Breast epithelium (tissue), 4 donors: ENCODE measurements at regions not wholly inside any gene's neighbourhood (a gene's known extent, or its start where the extent isn't known, plus 50 kb on each side); places are given as distances from the start of the nearest gene placed in this dataset.

Experiments
- DNase-seq, 2 donors: peaks; one replicate each; pipeline ENCODE4 v3.0.0-alpha.2; 2019; ENCODE audit warnings: low spot score in 2 of 2
- H3K27ac ChIP-seq, 2 donors: fragments of 200-600 bp; sonication (generic) in 1 of 2; one replicate each; pipeline ENCODE4 v1.5.1; 2016 to 2019; ENCODE audit warnings: mild to moderate bottlenecking in 1 of 2
- H3K27me3 ChIP-seq, 2 donors: fragments of 200-600 bp; sonication (generic) in 1 of 2; one replicate each; pipeline versions ENCODE4 v1.5.1 to v1.6.0; 2017 to 2019; ENCODE audit warnings: control low read depth in 1 of 2, mild to moderate bottlenecking in 1 of 2
- H3K36me3 ChIP-seq: fragments of 200-600 bp; one replicate; pipeline ENCODE4 v1.5.1; 2019
- H3K4me1 ChIP-seq, 2 donors: fragments of 200-600 bp; sonication (generic); one replicate each; pipeline ENCODE4 v1.5.1; 2016 to 2019; ENCODE audit warnings: control low read depth in 1 of 2
- H3K4me3 ChIP-seq, 3 donors: fragments of 200-600 bp; sonication (generic); 1 replicate in 2 of 3; 2 replicates in 1 of 3; pipeline ENCODE4 v1.5.1; 2016 to 2019; ENCODE audit warnings: mild to moderate bottlenecking in 3 of 3, moderate library complexity in 2 of 3
- H3K9me3 ChIP-seq, 2 donors: fragments of 200-600 bp; sonication (generic) in 1 of 2; one replicate each; pipeline ENCODE4 v1.5.1; 2016 to 2019; ENCODE audit warnings: control low read depth in 1 of 2
- POLR2A ChIP-seq: fragments of 450-650 bp; IDR thresholded peaks from one replicate; pipeline ENCODE4 v1.6.1; 2016; ENCODE audit warnings: antibody characterized with exemption, mild to moderate bottlenecking, moderate library complexity
- POLR2AphosphoS5 ChIP-seq, 3 donors: sonication (generic); formaldehyde crosslinking; IDR thresholded peaks; one replicate each; pipeline ENCODE4 v1.6.1; 2017; ENCODE audit warnings: antibody characterized with exemption in 3 of 3
- intact Hi-C: fragments of 100-400 bp; cut with DNase I; formaldehyde crosslinking; loops from one replicate; pipeline ENCODE4 v1.15.1; 2023; ENCODE audit warnings: low total_unique reads
- TF ChIP-seq, protein P1 (sequence below), 3 donors: fragments of 450-650 bp; IDR thresholded peaks; one replicate each; pipeline ENCODE4 v1.5.1; 2016 to 2017; ENCODE audit warnings: antibody characterized with exemption in 3 of 3, mild to moderate bottlenecking in 3 of 3, moderate library complexity in 3 of 3

DNA sequence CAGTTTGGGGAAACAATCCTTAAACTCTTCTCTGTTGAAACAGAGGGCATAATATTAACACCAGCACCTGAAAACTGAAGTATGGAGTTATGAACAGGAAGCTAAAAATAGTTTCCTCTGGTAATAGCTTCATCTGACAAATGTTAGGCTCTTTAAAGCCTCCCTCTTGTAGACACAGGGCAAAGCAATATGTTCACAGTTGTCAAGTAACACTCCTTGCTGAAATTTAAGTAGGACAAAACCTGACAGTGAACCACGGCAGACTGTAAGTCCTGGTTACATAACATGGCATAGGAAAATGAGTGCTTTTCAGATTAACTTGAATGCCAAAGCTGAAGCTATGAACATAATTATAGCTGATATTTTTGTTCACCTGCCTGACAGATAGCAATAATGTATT lies 172.9 kb downstream of the CMPK2 start:
- no peaks in the 10 kb centered on the region for H3K9me3 ChIP-seq
- H3K36me3 ChIP-seq: no peaks in the 10 kb centered on the region
- intact Hi-C loops: no loop called here
- TF ChIP-seq, protein P1, sequence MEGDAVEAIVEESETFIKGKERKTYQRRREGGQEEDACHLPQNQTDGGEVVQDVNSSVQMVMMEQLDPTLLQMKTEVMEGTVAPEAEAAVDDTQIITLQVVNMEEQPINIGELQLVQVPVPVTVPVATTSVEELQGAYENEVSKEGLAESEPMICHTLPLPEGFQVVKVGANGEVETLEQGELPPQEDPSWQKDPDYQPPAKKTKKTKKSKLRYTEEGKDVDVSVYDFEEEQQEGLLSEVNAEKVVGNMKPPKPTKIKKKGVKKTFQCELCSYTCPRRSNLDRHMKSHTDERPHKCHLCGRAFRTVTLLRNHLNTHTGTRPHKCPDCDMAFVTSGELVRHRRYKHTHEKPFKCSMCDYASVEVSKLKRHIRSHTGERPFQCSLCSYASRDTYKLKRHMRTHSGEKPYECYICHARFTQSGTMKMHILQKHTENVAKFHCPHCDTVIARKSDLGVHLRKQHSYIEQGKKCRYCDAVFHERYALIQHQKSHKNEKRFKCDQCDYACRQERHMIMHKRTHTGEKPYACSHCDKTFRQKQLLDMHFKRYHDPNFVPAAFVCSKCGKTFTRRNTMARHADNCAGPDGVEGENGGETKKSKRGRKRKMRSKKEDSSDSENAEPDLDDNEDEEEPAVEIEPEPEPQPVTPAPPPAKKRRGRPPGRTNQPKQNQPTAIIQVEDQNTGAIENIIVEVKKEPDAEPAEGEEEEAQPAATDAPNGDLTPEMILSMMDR (IDR thresholded peaks at IDR 0.05): no peak
- TF ChIP-seq POLR2A (no peak), POLR2AphosphoS5 (IDR thresholded peaks at IDR 0.05) (no peak)
- no peaks in the 10 kb centered on the region for H3K27me3 ChIP-seq
- H3K27ac ChIP-seq: no peak overlapping the region
- H3K4me1 ChIP-seq: no peaks in the 10 kb centered on the region
- no peak for DNase-seq
- H3K4me3 ChIP-seq: no peak overlapping the region

- no peaks in the 10 kb centered on the region for H3K4me1 ChIP-seq
- TF ChIP-seq, protein P1 (IDR thresholded peaks at IDR 0.05): no peak
- TF ChIP-seq POLR2AphosphoS5 (IDR thresholded peaks at IDR 0.05) (no peak), POLR2A (no peak)
Measured at GRCh38 chr2:6694555-6694954, 171.2 kb downstream of the CMPK2 start.

DNA sequence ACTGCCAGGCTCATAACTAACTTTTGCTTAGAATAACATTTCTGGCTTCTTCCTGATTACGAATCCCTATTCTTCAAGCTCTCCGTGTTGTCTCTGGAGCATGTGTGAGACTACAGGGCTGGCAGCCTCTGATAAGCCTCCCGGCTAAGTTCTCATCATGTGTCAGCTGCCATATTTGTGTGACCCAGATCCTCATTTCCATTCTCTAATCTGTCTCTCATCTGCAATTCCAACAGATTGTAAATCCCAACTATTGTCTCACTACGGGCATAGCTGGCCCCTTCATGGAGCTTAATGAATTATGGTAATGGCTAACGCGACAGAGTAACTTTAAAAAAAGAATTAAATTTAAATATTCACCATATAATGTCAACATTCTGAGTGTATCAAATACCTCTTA lies 165.4 kb downstream of the CMPK2 start:
- no peaks in the 10 kb centered on the region for H3K27me3 ChIP-seq

More at GRCh38 chr2:6694555-6694954, 171.2 kb downstream of the CMPK2 start:
- H3K9me3 ChIP-seq: no peaks in the 10 kb centered on the region
- intact Hi-C loops: no loop called here
- H3K36me3 ChIP-seq: no peaks in the 10 kb centered on the region
- DNase-seq: no peak
- H3K27me3 ChIP-seq: no peaks in the 10 kb centered on the region
- H3K4me3 ChIP-seq: no peak overlapping the region
- no peak overlapping the region for H3K27ac ChIP-seq

DNA sequence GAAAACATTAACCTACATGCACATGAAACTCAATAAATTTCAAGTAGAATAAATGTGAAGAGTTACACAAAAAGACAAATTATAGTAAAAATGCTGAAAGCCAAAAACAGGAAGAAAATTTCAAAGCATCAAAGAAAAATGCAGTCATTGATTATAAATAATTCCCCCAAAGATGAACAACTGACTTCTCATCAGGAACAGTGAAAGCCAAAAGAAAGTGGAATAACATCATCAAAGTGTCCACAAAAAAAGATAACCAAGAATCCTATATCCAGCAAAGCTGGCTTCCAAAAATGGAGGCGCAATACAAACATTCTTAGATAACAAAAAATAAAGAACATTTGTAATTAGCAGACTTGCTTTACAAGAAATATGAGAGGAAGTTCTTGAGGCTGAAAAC lies 161.6 kb downstream of the CMPK2 start:
- no peak for TF ChIP-seq POLR2AphosphoS5 (IDR thresholded peaks at IDR 0.05)
- TF ChIP-seq POLR2A: no peak
- TF ChIP-seq, protein P1 (IDR thresholded peaks at IDR 0.05): no peak
- DNase-seq: no peak
- intact Hi-C loops: no loop called here

More for the DNA sequence above, 165.4 kb downstream of the CMPK2 start:
- Histone ChIP-seq H3K9me3 (peaks cover 5 to 18% of the 10 kb centered on the region in 2 donors), H3K36me3 (no peaks in the 10 kb centered on the region), H3K27ac (no peak overlapping the region), H3K4me1 (no peaks in the 10 kb centered on the region), H3K4me3 (no peak overlapping the region)
- no peak for DNase-seq
- TF ChIP-seq POLR2A (no peak), POLR2AphosphoS5 (IDR thresholded peaks at IDR 0.05) (no peak)
- TF ChIP-seq, protein P1 (IDR thresholded peaks at IDR 0.05): no peak
- intact Hi-C loops: no loop called here

GRCh38 chr2:6721395-6721794 lies 144.3 kb downstream of the CMPK2 start:
- Histone ChIP-seq H3K27ac (no peak overlapping the region), H3K36me3 (no peaks in the 10 kb centered on the region), H3K4me3 (no peak overlapping the region), H3K27me3 (no peaks in the 10 kb centered on the region), H3K4me1 (no peaks in the 10 kb centered on the region), H3K9me3 (no peaks in the 10 kb centered on the region)
- intact Hi-C loops: no loop called here
- TF ChIP-seq POLR2AphosphoS5 (IDR thresholded peaks at IDR 0.05) (no peak), POLR2A (no peak)
- TF ChIP-seq, protein P1 (IDR thresholded peaks at IDR 0.05): no peak
- DNase-seq: no peak

More for the DNA sequence above, 161.6 kb downstream of the CMPK2 start:
- Histone ChIP-seq H3K4me1 (no peaks in the 10 kb centered on the region), H3K36me3 (no peaks in the 10 kb centered on the region), H3K9me3 (peaks cover 5 to 18% of the 10 kb centered on the region in 2 donors), H3K27me3 (no peaks in the 10 kb centered on the region), H3K27ac (no peak overlapping the region), H3K4me3 (no peak overlapping the region)
